Vagina (tissue), 2 donors: ENCODE measurements at regions not wholly inside any gene's neighbourhood (a gene's known extent, or its start where the extent isn't known, plus 50 kb on each side); places are given as distances from the start of the nearest gene placed in this dataset.

Source experiments
- DNase-seq, 2 donors: peaks; one replicate each; pipeline ENCODE4 v3.0.0-alpha.2; 2017; ENCODE audit errors: extremely low spot score in 2 of 2
- H3K27ac ChIP-seq: fragments of 200-600 bp; sonication (generic); one replicate; pipeline ENCODE4 v1.5.1; 2019
- H3K27me3 ChIP-seq: fragments of 200-600 bp; sonication (generic); one replicate; pipeline ENCODE4 v1.5.1; 2019
- H3K36me3 ChIP-seq, 2 donors: fragments of 200-600 bp; sonication (generic); one replicate each; pipeline ENCODE4 v1.5.1; 2017 to 2019
- H3K4me1 ChIP-seq: fragments of 200-600 bp; sonication (generic); one replicate; pipeline ENCODE4 v1.5.1; 2019
- H3K4me3 ChIP-seq, 2 donors: fragments of 200-600 bp; sonication (generic); 1 replicate in 1 of 2; 2 replicates in 1 of 2; pipeline ENCODE4 v1.5.1; 2016 to 2019
- H3K9me3 ChIP-seq: fragments of 200-600 bp; sonication (generic); one replicate; pipeline ENCODE4 v1.5.1; 2019
- POLR2A ChIP-seq, 2 donors: fragments of 450-650 bp; IDR thresholded peaks; one replicate each; pipeline ENCODE4 v1.6.1; 2017; ENCODE audit warnings: antibody characterized with exemption in 2 of 2, mild to moderate bottlenecking in 2 of 2, moderate library complexity in 2 of 2
- POLR2AphosphoS5 ChIP-seq, 2 donors: sonication (generic); formaldehyde crosslinking; IDR thresholded peaks; one replicate each; pipeline ENCODE4 v1.9.0; 2017; ENCODE audit warnings: antibody characterized with exemption in 2 of 2, mild to moderate bottlenecking in 2 of 2, low read depth in 1 of 2; ENCODE audit not compliant: insufficient read depth in 1 of 2
- intact Hi-C: fragments of 100-400 bp; cut with DNase I; formaldehyde crosslinking; loops from one replicate; pipeline ENCODE4 v1.15.1; 2023
- TF ChIP-seq, protein P1 (sequence below), 3 experiments: fragments of 450-650 bp in 2 of 3; fragments of 200-600 bp in 1 of 3; sonication (generic) in 1 of 3; IDR thresholded peaks; one replicate each; pipeline ENCODE4 v1.5.1; 2017 to 2019; ENCODE audit warnings: antibody characterized with exemption in 3 of 3, mild to moderate bottlenecking in 2 of 3, moderate library complexity in 2 of 3

DNA sequence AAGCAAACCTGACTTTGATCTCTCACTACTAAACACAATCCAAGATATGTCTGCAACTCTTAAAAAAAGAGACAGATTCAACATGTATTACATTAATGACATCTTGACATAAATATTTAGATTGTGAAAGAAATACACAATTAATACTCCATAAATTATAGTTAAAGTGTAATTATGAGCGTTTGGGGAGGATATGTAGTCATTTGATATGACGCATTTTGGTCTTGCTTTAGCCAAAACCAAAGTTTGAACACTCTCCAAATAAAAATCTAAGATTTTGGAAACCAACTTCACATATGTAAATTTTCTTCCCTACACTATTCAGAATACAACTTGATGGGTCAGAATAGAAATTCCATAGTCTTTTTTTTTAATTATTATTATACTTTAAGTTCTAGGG lies 1257.6 kb downstream of the SLC16A7 start:
- Histone ChIP-seq H3K9me3 (no peaks in the 10 kb centered on the region), H3K4me1 (no peaks in the 10 kb centered on the region), H3K4me3 (no peak overlapping the region), H3K27ac (no peak overlapping the region), H3K36me3 (no peaks in the 10 kb centered on the region), H3K27me3 (no peaks in the 10 kb centered on the region)
- TF ChIP-seq, protein P1, sequence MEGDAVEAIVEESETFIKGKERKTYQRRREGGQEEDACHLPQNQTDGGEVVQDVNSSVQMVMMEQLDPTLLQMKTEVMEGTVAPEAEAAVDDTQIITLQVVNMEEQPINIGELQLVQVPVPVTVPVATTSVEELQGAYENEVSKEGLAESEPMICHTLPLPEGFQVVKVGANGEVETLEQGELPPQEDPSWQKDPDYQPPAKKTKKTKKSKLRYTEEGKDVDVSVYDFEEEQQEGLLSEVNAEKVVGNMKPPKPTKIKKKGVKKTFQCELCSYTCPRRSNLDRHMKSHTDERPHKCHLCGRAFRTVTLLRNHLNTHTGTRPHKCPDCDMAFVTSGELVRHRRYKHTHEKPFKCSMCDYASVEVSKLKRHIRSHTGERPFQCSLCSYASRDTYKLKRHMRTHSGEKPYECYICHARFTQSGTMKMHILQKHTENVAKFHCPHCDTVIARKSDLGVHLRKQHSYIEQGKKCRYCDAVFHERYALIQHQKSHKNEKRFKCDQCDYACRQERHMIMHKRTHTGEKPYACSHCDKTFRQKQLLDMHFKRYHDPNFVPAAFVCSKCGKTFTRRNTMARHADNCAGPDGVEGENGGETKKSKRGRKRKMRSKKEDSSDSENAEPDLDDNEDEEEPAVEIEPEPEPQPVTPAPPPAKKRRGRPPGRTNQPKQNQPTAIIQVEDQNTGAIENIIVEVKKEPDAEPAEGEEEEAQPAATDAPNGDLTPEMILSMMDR (IDR thresholded peaks at IDR 0.05): no peak
- no peak for TF ChIP-seq POLR2A (IDR thresholded peaks at IDR 0.05)
- TF ChIP-seq POLR2AphosphoS5 (IDR thresholded peaks at IDR 0.05; ENCODE audit: insufficient read depth in 1 of 2, low read depth in 1 of 2): no peak
- intact Hi-C loops: no loop called here
- no peak for DNase-seq

GRCh38 chr12:60863421-60863820 lies 1267.6 kb downstream of the SLC16A7 start:
- TF ChIP-seq, protein P1 (IDR thresholded peaks at IDR 0.05): no peak
- no peak for TF ChIP-seq POLR2A (IDR thresholded peaks at IDR 0.05)
- no peak for TF ChIP-seq POLR2AphosphoS5 (IDR thresholded peaks at IDR 0.05; ENCODE audit: insufficient read depth in 1 of 2, low read depth in 1 of 2)
- DNase-seq: no peak
- H3K27me3 ChIP-seq: no peaks in the 10 kb centered on the region
- intact Hi-C loops: no loop called here
- H3K4me3 ChIP-seq: no peak overlapping the region
- H3K9me3 ChIP-seq: no peaks in the 10 kb centered on the region
- no peak overlapping the region for H3K27ac ChIP-seq
- H3K4me1 ChIP-seq: no peaks in the 10 kb centered on the region
- H3K36me3 ChIP-seq: no peaks in the 10 kb centered on the region

DNA sequence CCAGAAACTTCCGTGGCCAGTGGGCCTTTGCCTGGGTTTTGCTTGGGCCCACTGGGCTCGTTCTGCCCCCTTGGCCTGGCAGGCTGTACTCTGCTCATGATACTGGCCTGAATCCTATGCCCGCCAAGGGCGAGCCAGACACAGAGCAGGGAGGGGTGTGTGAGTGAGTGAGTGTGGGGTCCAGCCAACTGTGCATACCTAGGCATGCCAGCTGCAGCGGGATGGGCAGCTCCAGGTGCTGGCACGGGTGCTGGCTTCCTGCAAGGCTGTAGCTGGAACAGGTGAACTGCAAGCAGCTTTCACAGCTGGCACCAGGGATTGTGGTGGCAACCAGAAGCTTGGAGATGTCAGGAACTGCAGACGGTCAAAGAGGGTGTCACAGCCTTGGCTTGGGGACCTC lies 1276.4 kb downstream of the SLC16A7 start:
- Histone ChIP-seq H3K36me3 (no peaks in the 10 kb centered on the region), H3K4me1 (no peaks in the 10 kb centered on the region), H3K9me3 (no peaks in the 10 kb centered on the region), H3K27me3 (no peaks in the 10 kb centered on the region), H3K4me3 (no peak overlapping the region), H3K27ac (no peak overlapping the region)
- DNase-seq: no peak
- TF ChIP-seq, protein P1 (IDR thresholded peaks at IDR 0.05): no peak
- TF ChIP-seq POLR2A (IDR thresholded peaks at IDR 0.05) (no peak), POLR2AphosphoS5 (IDR thresholded peaks at IDR 0.05; ENCODE audit: insufficient read depth in 1 of 2, low read depth in 1 of 2) (no peak)
- intact Hi-C loops: no loop called here

DNA sequence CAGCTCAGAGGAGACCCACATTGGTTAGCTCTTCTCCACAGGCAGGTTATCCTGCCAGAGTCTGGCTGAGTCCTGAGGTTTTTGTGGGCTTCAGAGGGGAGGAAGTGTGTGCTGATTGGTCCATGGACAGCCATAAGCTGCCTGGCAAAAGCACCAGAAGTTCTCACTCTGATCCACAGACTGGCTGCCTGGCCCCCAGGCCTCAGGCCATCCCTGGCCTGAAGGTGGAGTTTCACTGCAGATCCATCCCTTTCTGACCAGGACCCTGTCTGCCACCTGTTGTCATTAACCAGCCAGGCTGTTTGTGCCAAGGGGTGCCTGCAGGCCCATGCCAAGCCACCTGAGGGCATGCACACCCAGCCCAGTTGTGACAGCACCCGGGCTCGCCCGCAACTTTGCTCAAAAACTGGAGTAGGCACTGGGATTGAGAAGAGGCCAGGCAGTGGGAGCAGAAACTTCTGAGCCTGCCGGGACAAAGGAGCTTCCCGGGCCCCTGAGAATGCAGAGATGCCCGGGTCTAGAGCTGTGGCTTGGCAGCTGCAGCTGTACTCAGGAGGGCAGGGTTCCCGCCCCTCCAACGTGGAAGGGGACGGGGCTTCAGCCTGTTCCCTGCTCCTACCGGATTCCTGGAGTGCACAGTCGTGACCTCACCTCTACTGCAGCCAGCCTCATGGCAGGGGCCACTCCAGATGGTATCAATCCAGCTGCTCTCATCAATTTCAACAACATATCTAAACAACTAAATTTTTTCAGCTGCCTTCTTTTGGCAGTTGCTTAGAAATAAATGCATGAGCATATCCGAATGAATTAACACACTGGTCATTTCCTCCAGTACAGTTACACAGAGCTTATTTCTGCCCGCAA lies 1277.3 kb downstream of the SLC16A7 start:
- H3K36me3 ChIP-seq: no peaks in the 10 kb centered on the region
- DNase-seq: peak in 1 of 2 donors; percentile 82
- no peaks in the 10 kb centered on the region for H3K4me1 ChIP-seq
- no peaks in the 10 kb centered on the region for H3K27me3 ChIP-seq
- intact Hi-C loops: no loop called here
- no peak for TF ChIP-seq POLR2AphosphoS5 (IDR thresholded peaks at IDR 0.05; ENCODE audit: insufficient read depth in 1 of 2, low read depth in 1 of 2)
- TF ChIP-seq, protein P1 (IDR thresholded peaks at IDR 0.05): no peak
- TF ChIP-seq POLR2A (IDR thresholded peaks at IDR 0.05): no peak
- H3K9me3 ChIP-seq: no peaks in the 10 kb centered on the region
- H3K27ac ChIP-seq: no peak overlapping the region
- no peak overlapping the region for H3K4me3 ChIP-seq

GRCh38 chr12:60874091-60874490 lies 1278.3 kb downstream of the SLC16A7 start:
- Histone ChIP-seq H3K9me3 (no peaks in the 10 kb centered on the region), H3K27ac (no peak overlapping the region), H3K27me3 (no peaks in the 10 kb centered on the region), H3K4me1 (no peaks in the 10 kb centered on the region), H3K4me3 (no peak overlapping the region), H3K36me3 (no peaks in the 10 kb centered on the region)
- no peak for TF ChIP-seq POLR2AphosphoS5 (IDR thresholded peaks at IDR 0.05; ENCODE audit: insufficient read depth in 1 of 2, low read depth in 1 of 2)
- TF ChIP-seq, protein P1 (IDR thresholded peaks at IDR 0.05): no peak
- no peak for TF ChIP-seq POLR2A (IDR thresholded peaks at IDR 0.05)
- intact Hi-C loops: no loop called here
- no peak for DNase-seq
